LNCAP (cell line): ENCODE measurements at regions not wholly inside any gene's neighbourhood (a gene's known extent, or its start where the extent isn't known, plus 50 kb on each side); places are given as distances from the start of the nearest gene placed in this dataset.

Source experiments
- CTCF ChIP-seq: fragments of 450-650 bp; IDR thresholded peaks from 2 replicates; pipeline ENCODE4 v1.5.1; 2017; ENCODE audit warnings: mild to moderate bottlenecking

GRCh38 chr5:133696782-133697507 is 84.6 kb upstream of the FSTL4 start:
- no peak for TF ChIP-seq CTCF

GRCh38 chr5:133696006-133696584 is 83.8 kb upstream of the FSTL4 start:
- TF ChIP-seq CTCF, result no peak

- no peak for TF ChIP-seq CTCF
Observed at GRCh38 chr5:133694181-133694831, 82.0 kb upstream of the FSTL4 start.

GRCh38 chr5:133691448-133691847 is 79.1 kb upstream of the FSTL4 start:
- no peak for TF ChIP-seq CTCF

GRCh38 chr5:133690746-133691145 is 78.4 kb upstream of the FSTL4 start:
- TF ChIP-seq CTCF, result no peak

- TF ChIP-seq CTCF, result no peak
Observed at GRCh38 chr5:133688391-133688790, 76.0 kb upstream of the FSTL4 start.

- TF ChIP-seq CTCF, result no peak
Observed at GRCh38 chr5:133687212-133688061, 75.1 kb upstream of the FSTL4 start.
